ENCODE measurements at regions not wholly inside any gene's neighbourhood (a gene's known extent, or its start where the extent isn't known, plus 50 kb on each side); places are given as distances from the start of the nearest gene placed in this dataset.
"Not testable (repeated sequence)": the region's sequence is repeated elsewhere in the genome, so short reads cannot be mapped to it uniquely, and the experiment has no call there.

GRCh38 chr5:25393256-25393655, 748.5 kb upstream of the CDH10 start:
- DNase-seq (ENCODE audit: low spot score) = no peak

DNA sequence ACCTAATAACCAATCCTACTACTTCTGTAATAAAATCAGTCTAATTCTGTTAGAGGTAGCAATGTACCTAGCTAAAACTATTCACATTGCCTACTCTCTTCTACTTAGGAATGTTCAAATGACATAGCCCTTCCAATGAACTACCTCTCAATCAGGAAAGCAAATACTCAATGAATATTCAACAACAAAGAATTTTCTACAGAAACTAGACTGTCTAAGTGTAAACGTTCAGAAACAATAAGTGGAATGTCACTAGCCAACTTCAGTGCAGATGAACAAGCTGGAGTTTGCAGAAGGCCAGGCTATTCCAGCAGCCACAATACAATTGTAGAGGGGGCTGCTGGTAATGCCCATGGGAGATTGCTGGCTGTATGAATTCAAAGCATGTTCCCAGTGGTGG, 743.2 kb upstream of the CDH10 start:
- DNase-seq (ENCODE audit: low spot score) = no peak

DNA sequence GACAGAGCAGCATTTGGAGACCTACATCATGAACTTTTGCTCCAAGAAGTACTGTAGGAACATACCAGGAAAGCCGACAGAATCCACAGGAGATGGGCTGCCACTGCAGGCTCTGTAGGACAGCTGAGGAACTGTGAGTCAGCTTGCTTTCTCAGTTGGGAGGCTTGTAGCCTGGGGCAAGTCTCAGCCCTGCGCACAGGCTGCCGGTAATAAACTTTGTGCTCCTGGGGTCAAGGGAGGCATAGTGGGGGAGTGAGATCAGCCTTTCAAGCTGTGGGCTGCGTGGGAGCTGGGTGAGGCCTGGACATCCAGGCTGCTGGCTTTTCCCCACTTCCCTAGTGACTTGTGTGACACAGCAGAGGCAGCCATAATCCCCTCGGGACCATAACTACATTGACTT, 718.0 kb upstream of the CDH10 start:
- DNase-seq (ENCODE audit: low spot score) = no peak

GRCh38 chr5:25358919-25359318, 714.1 kb upstream of the CDH10 start:
- DNase-seq (ENCODE audit: low spot score) = no peak

- no peak for DNase-seq (ENCODE audit: low spot score)
Observed at GRCh38 chr5:25357605-25358004, 712.8 kb upstream of the CDH10 start.

- no peak for DNase-seq (ENCODE audit: low spot score)
Observed at GRCh38 chr5:25349746-25350145, 705.0 kb upstream of the CDH10 start.

GRCh38 chr5:25345240-25345771, 700.5 kb upstream of the CDH10 start:
- no peak for DNase-seq (ENCODE audit: low spot score)

DNA sequence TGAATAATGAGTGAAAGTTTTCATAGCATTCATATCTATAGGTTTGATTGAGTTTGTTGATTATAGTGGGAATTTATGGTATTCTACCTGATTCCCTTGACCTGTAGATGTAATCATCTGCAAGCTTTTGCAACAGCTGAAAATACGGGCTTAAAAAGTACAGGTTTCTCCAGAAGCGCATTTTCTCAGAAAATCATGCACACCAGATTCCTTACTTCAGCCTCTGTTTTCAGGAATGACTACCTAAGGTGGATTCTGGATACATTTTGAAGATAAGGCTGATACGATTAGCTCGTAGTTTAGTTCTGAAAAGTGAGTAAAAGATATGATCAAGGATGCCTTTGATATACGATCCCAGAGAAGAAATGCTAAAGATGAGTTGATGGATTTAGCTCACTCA, 694.8 kb upstream of the CDH10 start:
- DNase-seq (ENCODE audit: low spot score) = no peak

- DNase-seq (ENCODE audit: low spot score) = no peak
Observed at GRCh38 chr5:25334350-25334749, 689.6 kb upstream of the CDH10 start.

GRCh38 chr5:25330721-25331120, 685.9 kb upstream of the CDH10 start:
- DNase-seq (ENCODE audit: low spot score) = no peak

GRCh38 chr5:25327172-25327571, 682.4 kb upstream of the CDH10 start:
- DNase-seq (ENCODE audit: low spot score) = no peak

DNA sequence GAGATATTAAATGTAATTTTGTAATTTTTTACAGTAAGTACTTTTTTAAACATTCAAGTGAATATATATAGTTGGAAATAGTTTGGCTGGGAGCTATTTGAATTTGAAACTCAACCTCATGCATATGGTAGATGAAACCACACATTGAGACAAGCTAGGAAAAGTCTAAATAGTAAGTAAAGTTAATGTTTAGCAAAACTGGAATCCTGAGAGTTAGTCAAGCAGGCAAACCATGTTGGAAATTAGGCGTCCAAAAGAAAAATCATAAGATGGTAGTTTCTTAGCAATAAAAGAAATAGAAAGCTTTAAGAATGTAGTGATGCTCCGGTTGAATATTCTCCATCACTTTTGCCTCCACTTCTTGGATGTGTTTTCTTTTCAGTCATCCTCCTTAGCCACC, 657.1 kb upstream of the CDH10 start:
- no peak for DNase-seq (ENCODE audit: low spot score)

GRCh38 chr5:25295067-25295466, 650.3 kb upstream of the CDH10 start:
- no peak for DNase-seq (ENCODE audit: low spot score)

- not testable (repeated sequence) for DNase-seq (ENCODE audit: low spot score)
Observed at GRCh38 chr5:25289766-25290165, 645.0 kb upstream of the CDH10 start.

GRCh38 chr5:25286319-25286718, 641.5 kb upstream of the CDH10 start:
- DNase-seq (ENCODE audit: low spot score) = no peak

GRCh38 chr5:25285136-25285535, 640.4 kb upstream of the CDH10 start:
- no peak for DNase-seq (ENCODE audit: low spot score)

- DNase-seq (ENCODE audit: low spot score) = not testable (repeated sequence)
Observed at GRCh38 chr5:25263507-25263906, 618.7 kb upstream of the CDH10 start.

DNA sequence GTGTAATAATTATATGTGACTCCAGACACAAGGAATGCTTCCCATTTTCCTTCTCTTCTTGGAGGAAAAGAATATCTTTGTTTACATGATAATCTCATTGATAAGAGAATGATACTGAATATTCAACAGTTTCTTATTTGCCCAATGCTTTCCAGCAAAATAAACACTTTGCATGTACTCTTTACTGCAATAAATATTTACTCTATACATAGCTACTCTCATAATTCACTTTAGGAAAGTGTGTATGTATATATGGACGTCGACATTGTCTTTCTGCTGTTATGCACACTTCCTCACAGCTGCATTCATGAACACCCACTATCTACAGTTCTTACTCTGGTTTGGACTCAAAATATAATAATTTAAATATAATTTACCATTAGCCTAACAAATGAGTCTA, 617.4 kb upstream of the CDH10 start:
- no peak for DNase-seq (ENCODE audit: low spot score)

GRCh38 chr5:25255128-25255527, 610.4 kb upstream of the CDH10 start:
- DNase-seq (ENCODE audit: low spot score) = no peak

GRCh38 chr5:25241981-25242380, 597.2 kb upstream of the CDH10 start:
- DNase-seq (ENCODE audit: low spot score) = no peak

GRCh38 chr5:25238720-25239119, 593.9 kb upstream of the CDH10 start:
- not testable (repeated sequence) for DNase-seq (ENCODE audit: low spot score)

- DNase-seq (ENCODE audit: low spot score) = no peak
Observed at GRCh38 chr5:25224316-25224982, 579.7 kb upstream of the CDH10 start.

DNA sequence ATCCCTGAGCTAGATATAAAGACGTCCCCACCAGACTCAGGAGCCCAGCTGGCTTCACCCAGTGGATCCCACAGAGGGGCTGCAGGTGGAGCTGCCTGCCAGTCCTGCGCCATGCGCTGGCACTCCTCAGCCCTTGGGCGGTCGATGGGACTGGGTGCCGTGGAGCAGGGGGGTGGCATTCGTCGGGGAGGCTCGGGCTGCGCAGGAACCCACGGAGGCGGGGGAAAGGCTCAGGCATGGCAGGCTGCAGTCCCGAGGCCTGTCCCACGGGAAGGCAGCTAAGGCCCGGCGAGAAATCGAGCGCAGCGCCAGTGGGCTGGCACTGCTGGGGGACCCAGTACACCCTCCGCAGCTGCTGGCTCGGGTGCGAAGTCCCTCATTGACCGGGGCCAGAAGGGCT, 555.1 kb upstream of the CDH10 start:
- not testable (repeated sequence) for DNase-seq (ENCODE audit: low spot score)

GRCh38 chr5:25190521-25191000, 545.8 kb upstream of the CDH10 start:
- DNase-seq (ENCODE audit: low spot score) = no peak

Data from globus pallidus (tissue), 1 donor.